ENCODE measurements at regions not wholly inside any gene's neighbourhood (a gene's known extent, or its start where the extent isn't known, plus 50 kb on each side); places are given as distances from the start of the nearest gene placed in this dataset.

DNA sequence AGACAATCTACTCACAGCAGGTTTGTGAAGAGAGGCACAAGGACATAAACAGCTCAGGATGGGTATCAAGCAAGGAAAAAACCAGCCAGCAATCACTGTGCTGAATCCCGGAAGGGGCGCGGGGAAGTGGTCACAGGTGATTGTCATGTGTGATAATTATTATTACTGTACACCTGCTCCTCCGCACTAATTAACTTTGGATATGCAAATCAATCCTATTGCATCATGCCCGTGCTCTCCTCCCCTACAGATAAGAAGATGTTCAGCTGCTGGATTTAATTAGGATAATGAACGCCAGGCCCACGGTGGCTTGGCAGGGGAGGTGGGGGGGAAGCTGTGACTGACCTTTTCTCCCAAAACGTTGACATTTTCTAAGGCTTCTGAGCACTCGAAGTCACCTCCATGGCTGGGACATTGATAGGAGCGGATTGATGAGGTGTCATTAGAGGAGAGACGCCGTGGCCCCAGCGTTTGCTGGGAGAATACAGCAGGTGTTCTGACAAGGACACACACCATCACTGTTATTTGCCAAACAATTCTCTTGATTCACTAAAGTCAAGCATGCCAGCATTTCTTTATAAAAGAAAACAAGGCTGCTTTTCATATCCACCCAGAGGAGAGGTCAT, 160.3 kb upstream of the VRK2 start:
- no peaks in the 10 kb centered on the region for H3K27me3 ChIP-seq (ENCODE audit: low read length)
- no peaks in the 10 kb centered on the region for H3K9me2 ChIP-seq (replicated peaks; ENCODE audit: insufficient read depth, low read length)
- H2AFZ ChIP-seq (ENCODE audit: low read depth, low read length, severe bottlenecking): no peak overlapping the region
- H3K79me2 ChIP-seq (ENCODE audit: insufficient read depth, low read length): no peaks in the 10 kb centered on the region
- no peak overlapping the region for H3K4me3 ChIP-seq (ENCODE audit: insufficient read depth, low read length, poor library complexity, severe bottlenecking)
- TF ChIP-seq EZH2phosphoT487 (conservative IDR thresholded peaks at IDR 0.05; ENCODE audit: low read length): no peak
- TF ChIP-seq, protein P1, sequence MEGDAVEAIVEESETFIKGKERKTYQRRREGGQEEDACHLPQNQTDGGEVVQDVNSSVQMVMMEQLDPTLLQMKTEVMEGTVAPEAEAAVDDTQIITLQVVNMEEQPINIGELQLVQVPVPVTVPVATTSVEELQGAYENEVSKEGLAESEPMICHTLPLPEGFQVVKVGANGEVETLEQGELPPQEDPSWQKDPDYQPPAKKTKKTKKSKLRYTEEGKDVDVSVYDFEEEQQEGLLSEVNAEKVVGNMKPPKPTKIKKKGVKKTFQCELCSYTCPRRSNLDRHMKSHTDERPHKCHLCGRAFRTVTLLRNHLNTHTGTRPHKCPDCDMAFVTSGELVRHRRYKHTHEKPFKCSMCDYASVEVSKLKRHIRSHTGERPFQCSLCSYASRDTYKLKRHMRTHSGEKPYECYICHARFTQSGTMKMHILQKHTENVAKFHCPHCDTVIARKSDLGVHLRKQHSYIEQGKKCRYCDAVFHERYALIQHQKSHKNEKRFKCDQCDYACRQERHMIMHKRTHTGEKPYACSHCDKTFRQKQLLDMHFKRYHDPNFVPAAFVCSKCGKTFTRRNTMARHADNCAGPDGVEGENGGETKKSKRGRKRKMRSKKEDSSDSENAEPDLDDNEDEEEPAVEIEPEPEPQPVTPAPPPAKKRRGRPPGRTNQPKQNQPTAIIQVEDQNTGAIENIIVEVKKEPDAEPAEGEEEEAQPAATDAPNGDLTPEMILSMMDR (IDR thresholded peaks at IDR 0.05; ENCODE audit: insufficient read depth, low read length, poor library complexity, severe bottlenecking): no peak
- H3K9me3 ChIP-seq (ENCODE audit: insufficient read depth, low read length): no peaks in the 10 kb centered on the region
- H3F3A ChIP-seq (ENCODE audit: insufficient read depth): no peaks in the 10 kb centered on the region
- no peaks in the 10 kb centered on the region for H4K20me1 ChIP-seq (ENCODE audit: low read depth, low read length)
- no peak overlapping the region for H3K4me2 ChIP-seq (ENCODE audit: low read depth, low read length, poor library complexity, severe bottlenecking)
- H3K27ac ChIP-seq (ENCODE audit: low read depth, low read length): no peak overlapping the region
- no peak overlapping the region for H3K9ac ChIP-seq (ENCODE audit: low read length)
- H3K36me3 ChIP-seq (ENCODE audit: low read length): no peaks in the 10 kb centered on the region

DNA sequence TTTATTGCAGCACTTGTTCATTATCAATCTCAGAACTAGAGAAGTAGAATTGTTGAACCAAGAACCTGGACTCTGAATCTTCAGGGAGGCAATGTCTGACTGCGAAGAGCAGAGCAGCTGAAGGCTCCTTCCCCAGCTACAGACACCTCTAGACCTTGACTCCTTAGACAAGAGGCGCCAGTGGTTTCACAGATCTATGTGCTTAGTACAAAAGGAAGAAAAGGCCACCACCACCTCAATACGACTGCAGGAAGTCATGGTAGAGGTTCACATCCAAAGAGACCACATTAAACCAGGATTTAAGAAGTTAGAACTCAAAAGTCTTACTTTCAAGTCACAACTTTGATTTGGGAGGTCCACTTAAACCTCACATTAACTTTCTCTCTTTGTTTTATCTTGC, 158.1 kb upstream of the VRK2 start:
- no peak overlapping the region for H3K27ac ChIP-seq (ENCODE audit: low read depth, low read length)
- H3K9me2 ChIP-seq (replicated peaks; ENCODE audit: insufficient read depth, low read length): no peaks in the 10 kb centered on the region
- H3K27me3 ChIP-seq (ENCODE audit: low read length): no peaks in the 10 kb centered on the region
- no peaks in the 10 kb centered on the region for H3K79me2 ChIP-seq (ENCODE audit: insufficient read depth, low read length)
- H3K36me3 ChIP-seq (ENCODE audit: low read length): no peaks in the 10 kb centered on the region
- H4K20me1 ChIP-seq (ENCODE audit: low read depth, low read length): no peaks in the 10 kb centered on the region
- H3K4me2 ChIP-seq (ENCODE audit: low read depth, low read length, poor library complexity, severe bottlenecking): no peak overlapping the region
- H3K4me3 ChIP-seq (ENCODE audit: insufficient read depth, low read length, poor library complexity, severe bottlenecking): no peak overlapping the region
- no peaks in the 10 kb centered on the region for H3F3A ChIP-seq (ENCODE audit: insufficient read depth)
- H3K9ac ChIP-seq (ENCODE audit: low read length): no peak overlapping the region
- H2AFZ ChIP-seq (ENCODE audit: low read depth, low read length, severe bottlenecking): no peak overlapping the region
- TF ChIP-seq, protein P1 (IDR thresholded peaks at IDR 0.05; ENCODE audit: insufficient read depth, low read length, poor library complexity, severe bottlenecking): no peak
- no peak for TF ChIP-seq EZH2phosphoT487 (conservative IDR thresholded peaks at IDR 0.05; ENCODE audit: low read length)
- H3K9me3 ChIP-seq (ENCODE audit: insufficient read depth, low read length): no peaks in the 10 kb centered on the region

DNA sequence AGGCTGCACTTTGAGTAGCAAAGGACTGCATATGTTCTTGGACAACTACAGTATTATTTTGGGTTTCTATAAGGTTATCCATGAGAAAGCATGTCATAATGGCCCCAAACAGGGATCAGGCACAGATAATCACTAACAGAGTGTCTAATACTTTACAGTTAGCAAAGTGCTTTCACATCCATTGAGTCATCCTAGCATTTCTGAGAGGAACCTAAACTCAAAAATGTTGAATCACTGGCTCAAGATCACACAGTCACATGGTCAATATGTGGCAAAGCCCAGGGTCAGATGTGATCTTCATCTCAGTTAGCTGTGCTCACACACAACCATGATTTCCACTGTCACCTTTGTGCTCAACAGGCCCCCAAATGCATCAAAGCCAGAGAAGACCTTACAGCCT, 156.1 kb upstream of the VRK2 start:
- Histone ChIP-seq H3K4me3 (ENCODE audit: insufficient read depth, low read length, poor library complexity, severe bottlenecking) (no peak overlapping the region), H3K4me2 (ENCODE audit: low read depth, low read length, poor library complexity, severe bottlenecking) (no peak overlapping the region), H3K36me3 (ENCODE audit: low read length) (no peaks in the 10 kb centered on the region), H3K9ac (ENCODE audit: low read length) (no peak overlapping the region), H3F3A (ENCODE audit: insufficient read depth) (no peaks in the 10 kb centered on the region), H3K27me3 (ENCODE audit: low read length) (no peaks in the 10 kb centered on the region), H3K27ac (ENCODE audit: low read depth, low read length) (no peak overlapping the region), H3K9me3 (ENCODE audit: insufficient read depth, low read length) (no peaks in the 10 kb centered on the region), H3K79me2 (ENCODE audit: insufficient read depth, low read length) (no peaks in the 10 kb centered on the region), H4K20me1 (ENCODE audit: low read depth, low read length) (no peaks in the 10 kb centered on the region), H3K9me2 (replicated peaks; ENCODE audit: insufficient read depth, low read length) (no peaks in the 10 kb centered on the region), H2AFZ (ENCODE audit: low read depth, low read length, severe bottlenecking) (no peak overlapping the region)
- TF ChIP-seq, protein P1 (IDR thresholded peaks at IDR 0.05; ENCODE audit: insufficient read depth, low read length, poor library complexity, severe bottlenecking): no peak
- no peak for TF ChIP-seq EZH2phosphoT487 (conservative IDR thresholded peaks at IDR 0.05; ENCODE audit: low read length)

Measured in SU-DHL-6 (cell line).